GM13976 (cell line): ENCODE measurements at regions not wholly inside any gene's neighbourhood (a gene's known extent, or its start where the extent isn't known, plus 50 kb on each side); places are given as distances from the start of the nearest gene placed in this dataset.
"Not testable (repeated sequence)": the region's sequence is repeated elsewhere in the genome, so short reads cannot be mapped to it uniquely, and the experiment has no call there.

Source experiments
- DNase-seq: peaks from one replicate; pipeline ENCODE4 v3.0.0; 2012; ENCODE audit warnings: low spot score
- CTCF ChIP-seq: IDR thresholded peaks from 2 replicates; pipeline ENCODE4 v1.5.1; 2012; ENCODE audit warnings: borderline replicate concordance, mild to moderate bottlenecking; ENCODE audit not compliant: insufficient read depth; ENCODE audit errors: extremely low read depth, missing control alignments, control extremely low read depth
- in situ Hi-C: fragments of 300-500 bp; cut with MboI; formaldehyde crosslinking; loops from one replicate; pipeline ENCODE4 v1.12.0; 2022; ENCODE audit warnings: low sequenced_read_pairs, mixed read lengths, inconsistent platforms; ENCODE audit not compliant: unreplicated experiment

GRCh38 chrX:499870-500364, 113.2 kb upstream of the PPP2R3B start:
- no peak for DNase-seq
- in situ Hi-C loops: no loop called here
- TF ChIP-seq CTCF: no peak

- in situ Hi-C loops: no loop called here
- DNase-seq: no peak
Measured at GRCh38 chrX:500481-501010, 113.8 kb upstream of the PPP2R3B start.

GRCh38 chrX:506341-506740, 119.6 kb upstream of the PPP2R3B start:
- in situ Hi-C loops: no loop called here
- no peak for TF ChIP-seq CTCF
- DNase-seq: no peak

More at GRCh38 chrX:500481-501010, 113.8 kb upstream of the PPP2R3B start:
- TF ChIP-seq CTCF: no peak

GRCh38 chrX:508163-508562, 121.5 kb upstream of the PPP2R3B start:
- DNase-seq: no peak
- in situ Hi-C loops: no loop called here
- no peak for TF ChIP-seq CTCF

GRCh38 chrX:508821-509220, 121.8 kb upstream of the SHOX start:
- in situ Hi-C loops, DNase-seq: not testable (repeated sequence)

GRCh38 chrX:511089-511488, 119.5 kb upstream of the SHOX start:
- DNase-seq, in situ Hi-C loops: not testable (repeated sequence)

GRCh38 chrX:518319-518718, 112.3 kb upstream of the SHOX start:
- no peak for DNase-seq
- no peak for TF ChIP-seq CTCF
- in situ Hi-C loops: no loop called here

GRCh38 chrX:519741-520140, 110.8 kb upstream of the SHOX start:
- in situ Hi-C loops: no loop called here
- DNase-seq: no peak
- no peak for TF ChIP-seq CTCF
